ENCODE measurements at regions not wholly inside any gene's neighbourhood (a gene's known extent, or its start where the extent isn't known, plus 50 kb on each side); places are given as distances from the start of the nearest gene placed in this dataset.

DNA sequence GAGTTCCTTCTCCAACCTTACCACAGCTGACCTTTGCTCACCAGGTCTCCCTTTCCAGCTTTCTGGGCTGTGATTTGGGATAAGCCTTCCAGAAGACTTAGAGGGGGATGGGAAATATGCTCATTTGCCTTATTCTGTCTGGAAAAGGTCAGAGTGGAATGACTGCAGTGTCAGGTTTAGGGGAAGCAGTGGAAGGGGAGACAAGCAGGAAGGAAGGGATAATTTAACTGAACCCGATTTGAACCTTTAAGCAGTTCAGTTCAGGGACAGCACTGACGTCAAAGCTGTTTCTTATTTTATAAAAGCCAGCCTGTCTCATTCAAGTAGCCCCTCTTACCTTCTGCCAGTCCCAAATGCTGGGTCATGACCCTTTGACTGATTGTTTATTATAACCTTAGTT lies 418.4 kb upstream of the RARB start:
- H3K27me3 ChIP-seq (ENCODE audit: control insufficient read depth in 2 of 2, insufficient read depth in 2 of 2, low read length in 2 of 2), result no peaks in the 10 kb centered on the region
- Mint-ChIP-seq H3K4me3 (no peak overlapping the region), H3K36me3 (no peaks in the 10 kb centered on the region), H3K4me1 (no peaks in the 10 kb centered on the region), H3K27me3 (ENCODE audit: low read depth in 3 of 3) (peaks cover 0 to 2% (median 0%) of the 10 kb centered on the region in 3 donors), H3K27ac (no peak overlapping the region), H3K9me3 (peaks cover 0 to 3% (median 1%) of the 10 kb centered on the region in 7 donors)
- no peaks in the 10 kb centered on the region for H3K36me3 ChIP-seq (replicated peaks in 1 of 2; ENCODE audit: control insufficient read depth in 1 of 2, insufficient read depth in 2 of 2, low read length in 2 of 2)
- no peaks in the 10 kb centered on the region for H3K4me1 ChIP-seq (ENCODE audit: control insufficient read depth in 1 of 2, insufficient read depth in 2 of 2, low read length in 2 of 2)
- no peak overlapping the region for H3K9ac ChIP-seq (ENCODE audit: insufficient read depth, low read length, poor library complexity, severe bottlenecking)
- H3K27ac ChIP-seq (ENCODE audit: low read depth in 1 of 2, low read length in 2 of 2), result no peak overlapping the region
- TF ChIP-seq CTCF (IDR thresholded peaks at IDR 0.05), result no peak
- H3K4me2 ChIP-seq (replicated peaks; ENCODE audit: extremely low read depth, low read length, poor library complexity, severe bottlenecking), result no peak overlapping the region
- H3K79me2 ChIP-seq (ENCODE audit: insufficient read depth, low read length), result no peaks in the 10 kb centered on the region
- H3K4me3 ChIP-seq (replicated peaks in 1 of 3; ENCODE audit: low read depth in 2 of 3, low read length in 3 of 3), result no peak overlapping the region
- no peaks in the 10 kb centered on the region for H4K20me1 ChIP-seq (ENCODE audit: insufficient read depth, low read length)
- no peak overlapping the region for H2AFZ ChIP-seq (ENCODE audit: insufficient read depth, low read depth, low read length, poor library complexity, severe bottlenecking)
- no peaks in the 10 kb centered on the region for H3K9me3 ChIP-seq (replicated peaks in 1 of 2; ENCODE audit: control insufficient read depth in 1 of 2, insufficient read depth in 1 of 2, low read length in 2 of 2)
- no CpG with 5 or more reads among the region's 2 CpGs for WGBS (ENCODE audit: insufficient coverage)
- intact Hi-C loops (cut with micrococcal nuclease), result no loop called here
- no peak for DNase-seq

- Histone ChIP-seq H3K9ac (ENCODE audit: insufficient read depth, low read length, poor library complexity, severe bottlenecking) (no peak overlapping the region), H3K27ac (ENCODE audit: low read depth in 1 of 2, low read length in 2 of 2) (no peak overlapping the region), H3K4me2 (replicated peaks; ENCODE audit: extremely low read depth, low read length, poor library complexity, severe bottlenecking) (no peak overlapping the region), H3K9me3 (replicated peaks in 1 of 2; ENCODE audit: control insufficient read depth in 1 of 2, insufficient read depth in 1 of 2, low read length in 2 of 2) (no peaks in the 10 kb centered on the region), H2AFZ (ENCODE audit: insufficient read depth, low read depth, low read length, poor library complexity, severe bottlenecking) (no peak overlapping the region), H3K27me3 (ENCODE audit: control insufficient read depth in 2 of 2, insufficient read depth in 2 of 2, low read length in 2 of 2) (no peaks in the 10 kb centered on the region), H4K20me1 (ENCODE audit: insufficient read depth, low read length) (no peaks in the 10 kb centered on the region), H3K36me3 (replicated peaks in 1 of 2; ENCODE audit: control insufficient read depth in 1 of 2, insufficient read depth in 2 of 2, low read length in 2 of 2) (no peaks in the 10 kb centered on the region), H3K79me2 (ENCODE audit: insufficient read depth, low read length) (no peaks in the 10 kb centered on the region), H3K4me3 (replicated peaks in 1 of 3; ENCODE audit: low read depth in 2 of 3, low read length in 3 of 3) (no peak overlapping the region), H3K4me1 (ENCODE audit: control insufficient read depth in 1 of 2, insufficient read depth in 2 of 2, low read length in 2 of 2) (no peaks in the 10 kb centered on the region)
- no peaks in the 10 kb centered on the region for H3K27me3 Mint-ChIP-seq (ENCODE audit: low read depth in 3 of 3)
- no peaks in the 10 kb centered on the region for H3K4me1 Mint-ChIP-seq
- H3K27ac Mint-ChIP-seq, result no peak overlapping the region
- H3K36me3 Mint-ChIP-seq, result no peaks in the 10 kb centered on the region
- H3K4me3 Mint-ChIP-seq, result no peak overlapping the region
- no peak for DNase-seq
- no peak for TF ChIP-seq CTCF (IDR thresholded peaks at IDR 0.05)
- peaks cover 0 to 3% (median 0%) of the 10 kb centered on the region in 7 donors for H3K9me3 Mint-ChIP-seq
- intact Hi-C loops (cut with micrococcal nuclease), result no loop called here
Observed at GRCh38 chr3:25015599-25015998, 412.5 kb upstream of the RARB start.

All from CD14-positive monocyte (primary cell).